ENCODE measurements at regions not wholly inside any gene's neighbourhood (a gene's known extent, or its start where the extent isn't known, plus 50 kb on each side); places are given as distances from the start of the nearest gene placed in this dataset.

DNA sequence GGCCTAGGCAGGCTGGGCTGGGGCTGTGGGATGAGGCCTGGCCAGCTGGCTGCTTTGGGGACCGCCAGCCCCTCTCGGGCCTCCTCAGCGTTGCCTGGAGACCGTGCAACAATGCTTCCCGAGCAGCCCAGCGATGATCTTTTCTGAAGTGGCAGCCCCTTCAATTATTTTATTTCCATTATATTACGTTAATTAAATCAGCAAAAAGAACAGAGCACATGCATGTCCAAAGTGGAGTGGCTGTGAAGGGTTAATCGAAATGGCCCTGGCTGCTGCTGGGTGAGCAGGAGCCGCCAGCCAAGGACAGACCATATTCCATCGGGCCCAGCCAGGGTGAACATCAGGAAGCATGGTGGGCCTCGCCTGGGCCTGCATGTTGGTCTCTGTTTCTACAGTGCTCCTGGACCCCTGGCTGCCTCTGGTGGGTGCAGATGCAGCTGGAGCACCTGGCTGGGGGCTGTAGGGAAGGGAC is 245.5 kb downstream of the MYCN start (continued):
- TF ChIP-seq ZBTB33 (IDR thresholded peaks at IDR 0.05; ENCODE audit: borderline replicate concordance, low read depth) = no peak
- TF ChIP-seq CHD2 (IDR thresholded peaks at IDR 0.05; ENCODE audit: low read length, partially characterized antibody) = no peak
- no peak for TF ChIP-seq TEAD4 (IDR thresholded peaks at IDR 0.05; ENCODE audit: borderline replicate concordance, insufficient read depth)
- TF ChIP-seq GABPA (IDR thresholded peaks at IDR 0.05; ENCODE audit: low read depth) = no peak

GRCh38 chr2:16184945-16185660 is 244.8 kb downstream of the MYCN start:
- 50% methylated on average over 7 of the region's 9 CpGs for WGBS (ENCODE audit: low lambda C conversion rate)
- no peaks in the 10 kb centered on the region for H3K9me2 ChIP-seq
- no peaks in the 10 kb centered on the region; the same call in 1 of the 2 replicates for H3K9me3 ChIP-seq
- H3K4me1 ChIP-seq (ENCODE audit: control insufficient read depth in 1 of 2, insufficient read depth in 2 of 2, low read depth in 1 of 2, low read length in 1 of 2) = peaks cover 0 to 48% of the 10 kb centered on the region in 2 experiments; a peak in 1 of 4 replicates
- H4K20me1 ChIP-seq (ENCODE audit: insufficient read depth) = no peaks in the 10 kb centered on the region
- TF ChIP-seq ZBTB33 (IDR thresholded peaks at IDR 0.05; ENCODE audit: borderline replicate concordance, low read depth) = no peak
- no peak for TF ChIP-seq JUND (IDR thresholded peaks at IDR 0.05)
- TF ChIP-seq NFIC (IDR thresholded peaks at IDR 0.05; ENCODE audit: borderline replicate concordance) = no peak
- TF ChIP-seq MXI1 (IDR thresholded peaks at IDR 0.05; ENCODE audit: low read depth, low read length) = no peak
- TF ChIP-seq TAF1 (IDR thresholded peaks at IDR 0.05; ENCODE audit: borderline replicate concordance, low read depth, low read length) = no peak
- TF ChIP-seq, protein P1, sequence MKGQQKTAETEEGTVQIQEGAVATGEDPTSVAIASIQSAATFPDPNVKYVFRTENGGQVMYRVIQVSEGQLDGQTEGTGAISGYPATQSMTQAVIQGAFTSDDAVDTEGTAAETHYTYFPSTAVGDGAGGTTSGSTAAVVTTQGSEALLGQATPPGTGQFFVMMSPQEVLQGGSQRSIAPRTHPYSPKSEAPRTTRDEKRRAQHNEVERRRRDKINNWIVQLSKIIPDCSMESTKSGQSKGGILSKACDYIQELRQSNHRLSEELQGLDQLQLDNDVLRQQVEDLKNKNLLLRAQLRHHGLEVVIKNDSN (IDR thresholded peaks at IDR 0.05; ENCODE audit: borderline replicate concordance, low read depth) = no peak
- no peak for TF ChIP-seq FOXM1 (IDR thresholded peaks at IDR 0.05; ENCODE audit: low read depth)
- no peak for TF ChIP-seq RCOR1 (IDR thresholded peaks at IDR 0.05; ENCODE audit: low read length)
- no peak for TF ChIP-seq FOXJ3 (CRISPR knock-in tag; IDR thresholded peaks at IDR 0.05)
- TF ChIP-seq MEF2A (IDR thresholded peaks at IDR 0.05; ENCODE audit: borderline replicate concordance, low read depth) = no peak
- no peak for TF ChIP-seq SIN3A (IDR thresholded peaks at IDR 0.05; ENCODE audit: borderline replicate concordance, low read depth, low read length)
- no peak for TF ChIP-seq RFX5 (IDR thresholded peaks at IDR 0.05; ENCODE audit: low read length)
- no peak overlapping the region for H3K4me2 ChIP-seq
- no peak overlapping the region for H3K27ac ChIP-seq (ENCODE audit: low read depth in 2 of 2, low read length in 1 of 2)
- DNase-seq = no peak
- no peaks in the 10 kb centered on the region for H3K36me3 ChIP-seq (replicated peaks in 1 of 2; ENCODE audit: control insufficient read depth in 1 of 2, insufficient read depth in 2 of 2, low read length in 1 of 2)
- CTCF ChIA-PET = interaction anchor here (0.6 kb wide), 1 partner anchor 22 kb away, joined by 3 read pairs; no protein-coding TSS in a partner anchor
- H3K27me3 ChIP-seq (ENCODE audit: insufficient read depth) = no peaks in the 10 kb centered on the region
- H3K9ac ChIP-seq = no peak overlapping the region
- H3K4me3 ChIP-seq (ENCODE audit: low read depth in 2 of 2, low read length in 1 of 2) = no peak overlapping the region
- POLR2A ChIA-PET = no interaction called here
- no peaks in the 10 kb centered on the region for H3F3A ChIP-seq (replicated peaks; ENCODE audit: insufficient read depth)
- H3K79me2 ChIP-seq (ENCODE audit: insufficient read depth) = no peaks in the 10 kb centered on the region
- H2AFZ ChIP-seq (ENCODE audit: low read depth) = no peak overlapping the region
